ENCODE measurements at regions not wholly inside any gene's neighbourhood (a gene's known extent, or its start where the extent isn't known, plus 50 kb on each side); places are given as distances from the start of the nearest gene placed in this dataset.

DNA sequence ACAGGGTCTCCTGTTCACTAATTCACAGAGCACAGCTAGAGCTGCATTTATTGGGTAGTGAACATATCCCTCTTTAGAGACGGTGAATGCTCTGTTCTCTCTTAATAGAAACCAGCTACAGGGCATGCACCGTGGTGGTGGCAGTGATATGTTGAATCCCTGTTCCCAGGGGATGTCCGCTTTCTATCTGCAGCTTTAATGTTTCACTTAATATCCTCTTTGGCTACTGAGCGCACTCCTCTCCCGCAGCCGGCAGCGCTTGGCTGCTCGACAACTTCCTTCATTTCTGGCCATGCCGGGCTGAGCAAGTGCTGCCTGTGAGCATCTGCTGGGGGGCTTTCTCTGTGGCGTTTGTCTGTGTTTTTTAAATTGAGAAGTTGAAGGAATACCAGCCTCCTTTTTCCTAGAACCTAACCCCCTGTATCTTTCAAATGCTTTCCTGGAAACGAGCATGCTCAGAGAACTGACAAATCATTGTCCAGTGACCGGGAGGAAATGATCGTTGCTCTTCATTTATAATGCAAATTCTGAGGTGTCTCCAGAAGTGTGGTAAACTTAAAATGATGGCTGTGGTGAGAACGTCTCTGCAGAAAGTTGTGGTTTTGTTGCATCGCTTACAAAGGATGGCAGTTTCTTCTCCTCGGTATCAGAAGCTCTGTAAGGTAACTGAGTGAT is 297.9 kb downstream of the UTRN start:
- peak; percentile 38 for DNase-seq

DNA sequence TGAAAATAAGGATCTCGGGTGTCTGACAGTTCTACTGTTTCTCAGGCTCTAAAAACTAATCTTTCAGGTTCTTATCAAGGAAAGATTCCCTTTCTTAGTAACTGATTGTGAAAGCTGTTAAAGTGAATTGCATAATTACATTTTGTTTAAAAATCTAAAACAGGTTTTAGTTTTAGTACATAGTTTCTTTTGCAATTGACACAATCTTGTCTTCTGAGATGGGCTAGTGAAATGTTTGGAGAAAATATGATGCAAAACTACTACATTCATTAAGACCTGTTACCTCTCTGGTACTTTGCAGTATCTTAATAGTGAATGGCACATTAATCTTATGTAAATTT is 298.4 kb downstream of the UTRN start:
- DNase-seq, result no peak

DNA sequence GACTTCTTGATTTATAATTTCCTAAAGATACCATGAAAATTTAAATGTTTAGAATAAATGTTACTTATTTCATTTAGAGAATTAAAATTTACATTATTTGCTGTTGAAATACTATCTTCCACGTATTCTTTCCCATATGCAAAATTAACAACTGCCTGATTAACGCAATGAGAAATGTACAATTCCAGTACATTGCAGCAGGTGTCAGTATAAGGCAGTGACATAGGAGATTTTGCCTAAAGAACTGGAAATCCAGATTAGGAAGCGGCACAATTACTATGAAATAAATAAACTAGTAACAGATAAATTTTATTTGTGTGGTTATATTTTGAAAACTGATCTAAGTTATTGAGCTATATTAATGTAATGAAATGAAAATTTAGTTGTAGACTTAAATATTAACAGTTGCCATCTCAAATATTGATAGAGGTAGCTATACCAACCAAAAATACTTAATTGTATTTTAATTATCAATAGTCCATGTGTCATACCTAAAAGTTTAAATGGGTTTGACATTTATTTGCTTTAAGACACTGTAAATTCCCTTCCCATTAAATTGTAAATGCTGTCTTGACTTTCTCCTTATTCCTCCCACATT is 300.2 kb downstream of the UTRN start:
- DNase-seq, result peak; percentile 68

DNA sequence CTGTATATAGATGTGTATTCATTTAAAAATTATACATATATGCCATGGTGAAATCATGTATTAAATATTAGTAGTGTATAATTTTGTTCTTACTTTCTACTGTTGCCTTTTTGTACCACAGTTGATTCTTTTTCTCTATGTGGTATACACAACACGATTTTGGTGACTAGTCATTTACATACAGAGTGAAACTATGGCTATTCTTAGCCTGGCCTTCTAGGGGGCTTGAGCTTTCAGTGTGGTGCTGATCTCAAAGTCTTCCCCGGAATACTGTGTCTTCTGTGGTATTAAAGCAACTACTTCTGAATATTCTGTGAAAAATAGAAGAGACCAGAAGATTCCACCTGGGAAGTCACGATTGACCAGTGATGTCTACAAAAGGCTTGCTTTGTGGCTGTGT is 301.9 kb downstream of the UTRN start:
- DNase-seq, result no peak

DNA sequence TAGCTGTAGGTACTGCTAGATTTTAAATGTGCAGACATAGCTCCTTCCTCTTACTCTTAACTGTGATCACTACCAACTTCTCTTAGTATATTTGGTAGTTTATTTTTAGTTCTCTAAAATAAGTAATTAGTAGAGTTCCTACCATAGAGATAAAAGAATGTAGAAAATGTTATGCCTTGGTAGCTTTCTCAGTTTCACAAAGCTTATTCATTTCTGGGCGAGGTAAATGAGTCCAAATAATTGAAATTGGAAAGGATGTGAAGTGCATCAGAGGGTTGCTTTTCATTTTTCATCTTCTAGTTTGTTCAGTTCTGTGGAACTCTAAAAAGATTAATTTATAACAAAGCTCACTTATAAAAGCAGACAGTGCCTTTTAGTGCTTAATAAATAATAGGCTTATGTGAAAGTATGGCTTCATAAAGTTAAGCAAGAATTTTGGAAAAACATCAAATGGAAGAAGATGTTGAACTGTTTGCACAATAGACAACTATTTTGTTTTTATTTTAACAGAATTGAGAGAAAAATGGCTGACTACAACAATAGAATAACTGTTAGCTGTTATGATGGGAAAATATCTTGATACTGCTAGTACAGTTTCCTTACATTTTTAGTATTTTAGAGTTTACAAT is 303.7 kb downstream of the UTRN start:
- DNase-seq, result no peak

DNA sequence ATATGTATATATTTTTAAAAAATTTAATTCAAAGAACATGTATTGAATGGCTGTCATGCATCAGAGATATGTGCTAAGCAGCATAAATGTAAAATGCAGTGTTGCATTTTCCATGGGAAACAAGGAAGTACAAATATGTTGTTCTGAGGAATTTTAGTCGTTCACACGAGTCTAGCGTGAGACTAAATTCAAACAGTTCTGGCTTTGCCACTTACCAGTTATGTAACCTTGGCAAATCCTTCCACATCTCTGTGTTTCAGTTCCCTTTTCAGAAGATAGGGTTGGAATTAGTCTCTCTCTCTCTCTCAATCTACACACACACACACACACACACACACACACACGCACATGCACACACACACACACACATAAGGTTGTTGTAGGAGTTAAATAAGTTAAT is 305.4 kb downstream of the UTRN start:
- no peak for DNase-seq

DNA sequence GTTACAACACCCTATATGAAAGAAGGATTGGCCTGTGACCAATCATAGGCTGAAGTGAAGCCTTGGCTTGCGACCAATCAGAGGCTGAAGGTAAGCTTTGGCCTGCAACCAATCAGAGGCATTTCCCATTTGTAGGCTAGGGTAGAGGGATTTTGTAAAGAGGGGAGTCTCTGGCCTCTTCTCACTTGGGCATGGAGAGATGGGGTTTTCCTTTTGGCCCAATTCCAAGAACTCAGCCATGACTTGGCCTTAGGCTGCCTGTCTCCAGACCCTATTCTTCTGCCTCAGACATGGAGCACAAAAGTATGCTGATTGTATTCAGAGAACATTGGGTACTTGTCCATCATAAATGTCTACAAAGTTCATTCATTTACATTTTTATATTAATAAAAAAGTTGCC is 308.3 kb downstream of the UTRN start:
- no peak for DNase-seq

DNA sequence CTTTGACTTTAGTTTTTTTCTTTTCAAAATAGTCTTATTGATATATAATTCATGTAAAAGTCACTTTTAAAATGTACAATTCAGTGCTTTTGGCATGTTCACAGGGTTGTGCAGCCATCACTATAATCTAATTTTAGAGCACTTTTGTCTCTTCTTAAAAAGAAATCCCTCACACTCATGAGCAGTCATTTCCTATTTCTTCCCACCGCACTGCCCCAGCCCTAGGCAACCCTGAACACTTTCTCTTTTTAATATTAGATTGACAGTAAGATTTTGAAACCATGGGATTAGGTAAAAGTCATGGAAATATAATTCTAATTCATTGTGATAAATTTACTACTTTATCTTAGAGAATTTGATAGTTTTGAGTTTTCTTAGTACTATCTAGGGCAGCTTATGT is 309.4 kb downstream of the UTRN start:
- no peak for DNase-seq

DNA sequence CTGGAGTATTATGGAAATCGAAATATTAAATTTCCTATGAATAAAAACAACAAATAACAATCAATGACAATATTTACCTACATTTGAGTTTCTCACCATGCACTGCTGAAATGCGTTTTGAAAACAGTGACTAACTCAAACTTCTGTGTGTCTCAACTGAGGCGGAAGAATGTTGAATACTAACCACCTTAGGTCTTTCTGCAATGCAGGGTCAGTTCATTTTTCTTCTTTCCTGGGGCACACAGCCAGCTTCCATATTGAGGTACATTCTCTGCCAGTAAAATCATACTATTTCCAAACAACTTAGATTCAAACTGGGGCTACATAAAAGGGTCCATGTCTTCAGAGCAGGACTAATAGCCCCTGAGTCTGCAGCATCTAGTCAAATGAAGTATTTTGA is 310.1 kb downstream of the UTRN start:
- no peak for DNase-seq

DNA sequence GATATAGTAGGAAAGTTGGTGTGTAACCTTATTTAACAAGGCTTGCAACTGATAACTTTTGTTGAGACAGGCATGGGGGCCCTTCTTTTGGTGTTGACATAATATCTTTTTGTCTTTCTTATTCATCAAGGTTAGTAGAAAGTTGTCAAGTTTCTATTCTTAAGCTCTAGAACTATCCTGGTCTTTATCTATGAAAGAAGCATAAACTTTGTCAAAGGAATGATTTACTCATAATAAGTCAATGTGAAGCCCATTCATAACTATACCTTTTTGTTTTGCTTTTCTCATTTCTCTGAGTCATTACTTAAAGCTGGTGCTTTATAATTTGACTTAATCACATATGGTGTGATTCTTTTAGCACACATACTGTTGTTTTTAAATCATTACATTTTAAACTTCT is 312.4 kb downstream of the UTRN start:
- DNase-seq, result no peak

DNA sequence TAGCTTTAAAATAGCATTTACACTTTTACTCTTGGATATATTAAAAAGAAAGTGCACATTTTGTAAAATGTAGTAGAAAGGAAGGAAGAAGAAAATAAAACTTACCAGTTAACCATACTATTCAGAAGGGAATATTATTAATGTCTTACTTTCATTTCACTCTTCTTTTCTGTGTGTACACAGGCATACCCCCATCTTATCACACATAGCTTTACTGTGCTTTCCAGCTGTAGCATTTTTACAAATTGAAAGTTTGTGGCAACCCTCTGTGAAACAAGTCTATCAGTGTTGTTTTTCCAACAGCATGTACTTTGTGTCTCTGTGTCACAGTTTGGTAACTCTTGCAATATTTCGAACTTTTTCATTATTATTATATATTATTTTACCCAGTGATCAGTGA is 314.5 kb downstream of the UTRN start:
- no peak for DNase-seq

DNA sequence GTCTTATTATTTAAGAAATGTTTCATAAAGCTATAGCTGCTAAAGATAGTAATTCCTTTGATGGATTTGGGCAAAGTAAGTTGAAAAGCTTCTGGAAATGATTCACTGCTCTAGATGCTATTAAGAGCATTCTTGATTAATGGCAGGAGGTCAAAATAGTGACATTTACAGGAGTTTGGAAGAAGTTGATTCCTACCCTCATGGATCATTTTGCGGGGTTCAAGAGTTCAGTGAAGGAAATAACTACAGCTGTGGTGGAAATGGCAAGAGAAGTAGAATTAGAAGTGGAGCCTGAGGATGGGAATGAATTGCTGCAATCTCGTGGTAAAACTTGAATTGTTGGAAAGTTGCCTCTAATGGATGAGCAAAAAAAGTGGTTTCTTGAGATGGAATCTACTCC is 316.1 kb downstream of the UTRN start:
- no peak for DNase-seq

DNA sequence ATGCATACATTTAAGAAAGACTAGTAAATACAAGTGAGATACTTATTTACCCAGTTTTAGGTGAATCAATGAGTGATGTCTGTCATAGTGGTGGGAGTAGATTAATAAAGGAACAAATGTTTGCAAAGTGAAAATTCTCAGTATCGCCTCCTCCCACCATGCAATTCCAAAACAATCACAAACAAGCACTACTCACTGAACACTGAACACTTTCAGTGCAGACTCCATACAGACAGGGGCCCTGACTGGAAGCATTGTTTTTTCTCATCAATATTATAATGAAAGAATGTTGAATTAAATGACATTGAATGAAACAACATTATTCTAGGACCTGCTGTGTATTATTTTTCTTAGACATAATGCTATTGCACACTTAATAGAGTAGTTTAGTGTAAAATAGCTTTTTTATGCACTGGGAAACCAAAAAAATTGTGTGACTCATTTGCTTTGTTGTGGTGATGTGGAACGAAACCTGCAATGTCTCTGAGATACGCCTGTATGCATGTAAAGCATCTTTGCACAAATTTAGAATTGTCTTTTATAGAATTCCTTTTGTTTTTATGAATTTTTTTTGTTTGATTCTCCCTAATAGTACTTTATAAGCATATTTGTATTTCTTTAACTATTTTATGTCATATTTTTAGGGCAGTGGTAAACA is 317.5 kb downstream of the UTRN start:
- no peak for DNase-seq

DNA sequence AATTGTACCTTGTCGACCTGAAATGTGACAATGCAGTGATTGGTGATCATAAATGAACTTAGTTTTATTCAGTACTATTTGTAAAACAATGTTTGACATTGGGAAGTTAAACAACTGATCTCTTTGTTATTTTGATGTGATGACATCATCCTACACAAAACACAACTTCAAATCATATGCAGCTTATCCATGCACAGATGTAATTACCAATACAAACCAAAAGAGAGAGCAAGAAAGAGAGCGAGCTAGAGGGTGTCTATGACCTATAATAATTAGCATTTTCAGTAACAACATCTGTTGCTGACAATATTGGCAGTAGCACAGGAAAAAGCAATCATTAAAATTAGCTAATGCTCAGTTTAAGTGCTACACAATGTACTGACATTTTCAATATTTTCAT is 320.9 kb downstream of the UTRN start:
- DNase-seq, result peak; percentile 54

DNA sequence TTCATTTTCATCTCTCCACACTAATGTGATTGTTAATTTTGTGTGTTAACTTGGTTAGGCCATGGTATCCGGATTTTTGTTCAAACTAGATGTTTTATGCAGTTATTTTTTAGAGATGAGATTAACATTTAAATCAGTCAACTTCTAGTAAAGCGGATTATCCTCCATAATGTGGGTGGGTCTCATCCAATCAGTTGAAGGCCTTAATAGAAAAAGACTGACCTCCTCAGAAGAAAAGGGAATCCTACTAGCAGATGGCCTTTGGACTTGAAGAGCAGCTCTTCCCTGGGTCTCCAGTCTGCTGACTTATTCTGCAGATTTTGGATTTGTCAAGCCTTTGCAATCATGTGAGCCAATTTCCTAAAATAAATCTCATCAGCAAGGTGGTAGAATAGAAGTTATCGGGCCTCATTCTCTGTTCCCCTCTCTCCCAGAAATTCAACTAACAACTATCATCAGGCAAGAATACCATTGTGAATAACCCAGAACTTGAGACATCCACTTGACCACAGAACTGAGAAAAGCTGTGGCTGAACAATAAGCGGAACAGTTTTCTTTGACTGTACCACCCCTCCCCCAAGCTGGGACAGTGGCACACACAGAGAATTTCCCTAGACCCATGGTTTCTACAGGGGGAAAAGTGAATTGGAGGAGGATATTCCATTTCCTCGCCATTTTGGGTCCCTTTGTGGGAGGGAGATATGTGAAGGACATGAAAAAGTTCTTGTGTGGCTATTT is 323.0 kb downstream of the UTRN start:
- no peak for DNase-seq

DNA sequence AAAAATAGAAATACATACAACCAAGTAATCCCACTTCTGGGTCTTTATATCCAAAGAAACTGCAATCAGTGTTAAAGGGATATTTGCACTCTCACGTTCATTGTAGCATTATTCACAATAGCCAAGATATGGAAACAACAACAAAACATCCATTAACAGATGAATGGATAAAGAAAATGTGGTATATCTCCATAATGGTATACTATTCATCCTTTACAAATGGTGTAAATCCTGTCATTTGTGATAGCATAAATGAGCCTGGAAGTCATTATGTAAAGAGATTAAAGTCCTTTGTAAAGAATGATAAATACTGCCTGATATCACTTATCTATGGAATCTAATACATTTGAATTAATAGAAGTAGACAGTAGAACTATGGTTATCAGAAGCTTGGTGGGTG is 327.7 kb downstream of the UTRN start:
- DNase-seq, result no peak

DNA sequence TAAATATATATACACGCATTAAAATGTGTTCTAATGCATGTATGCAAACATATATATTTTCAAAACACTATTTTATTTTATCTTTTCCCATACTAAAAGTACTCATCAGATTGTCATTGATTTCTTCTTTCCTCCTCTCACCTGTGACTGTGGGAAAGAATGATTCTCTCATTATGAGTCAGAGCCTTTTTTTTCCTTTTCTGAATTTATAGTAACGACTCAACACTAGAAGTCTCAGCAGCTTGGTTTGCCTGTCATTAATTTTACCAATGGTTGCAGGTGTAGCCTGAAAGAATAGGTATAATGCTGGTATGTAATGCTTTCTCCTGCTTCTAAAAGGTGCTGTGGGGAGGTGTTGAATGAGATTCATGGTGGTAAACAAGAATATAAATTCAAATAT is 328.7 kb downstream of the UTRN start:
- DNase-seq, result no peak

DNA sequence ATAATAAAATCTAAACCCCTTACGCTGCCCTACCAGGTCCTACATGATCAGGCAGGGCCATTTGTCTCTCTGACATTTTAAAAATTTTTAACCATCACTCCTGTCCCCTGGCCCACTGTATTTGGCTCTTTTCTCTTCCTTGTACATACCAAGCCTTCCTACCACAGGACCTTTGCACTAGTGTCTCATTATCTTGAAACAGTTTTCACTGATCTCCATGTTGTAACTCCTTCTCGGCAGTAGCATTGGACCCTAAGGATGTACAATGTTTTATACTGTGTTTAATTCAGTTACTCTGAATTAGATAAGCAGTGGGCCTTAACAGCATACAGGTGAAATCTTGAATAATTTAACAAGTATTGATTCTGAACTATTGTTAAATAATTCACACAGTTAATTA is 330.7 kb downstream of the UTRN start:
- no peak for DNase-seq

DNA sequence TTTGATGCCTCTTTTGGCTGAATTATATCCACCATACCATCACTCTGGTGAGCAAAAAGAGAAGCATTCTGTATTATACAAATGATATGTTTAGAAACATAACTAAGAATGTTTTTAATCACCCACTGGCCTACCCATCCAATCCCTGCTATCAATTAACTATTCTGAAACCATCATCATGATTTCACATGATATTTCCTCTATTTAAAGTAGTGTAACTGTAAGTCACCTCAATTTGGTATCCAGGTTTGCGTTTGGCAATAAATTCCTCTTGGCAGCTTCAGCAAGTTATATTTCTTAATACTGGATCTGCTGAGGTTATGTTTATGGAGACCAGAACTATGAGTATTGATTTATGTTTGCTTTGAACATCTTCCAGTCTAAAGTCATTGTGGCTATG is 332.1 kb downstream of the UTRN start:
- no peak for DNase-seq

DNA sequence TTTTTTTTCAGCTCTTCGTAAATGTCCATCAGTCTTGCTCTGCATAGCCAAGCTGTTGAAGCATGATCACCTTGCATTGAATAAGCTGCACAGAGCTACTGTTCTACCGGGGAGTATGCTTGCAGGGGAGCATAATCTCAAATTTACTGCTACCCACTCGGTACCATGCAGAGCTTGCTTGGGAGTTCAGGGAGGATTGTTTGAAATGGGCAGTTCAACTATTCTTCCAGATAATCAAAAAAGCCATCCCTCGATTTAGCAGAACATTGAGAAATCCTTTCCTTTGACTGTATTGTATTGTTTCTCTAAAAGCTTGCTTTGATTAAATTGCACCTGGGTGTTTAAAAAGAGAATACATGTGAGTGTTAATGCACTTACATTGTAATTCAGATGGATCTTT is 332.6 kb downstream of the UTRN start:
- DNase-seq, result no peak

DNA sequence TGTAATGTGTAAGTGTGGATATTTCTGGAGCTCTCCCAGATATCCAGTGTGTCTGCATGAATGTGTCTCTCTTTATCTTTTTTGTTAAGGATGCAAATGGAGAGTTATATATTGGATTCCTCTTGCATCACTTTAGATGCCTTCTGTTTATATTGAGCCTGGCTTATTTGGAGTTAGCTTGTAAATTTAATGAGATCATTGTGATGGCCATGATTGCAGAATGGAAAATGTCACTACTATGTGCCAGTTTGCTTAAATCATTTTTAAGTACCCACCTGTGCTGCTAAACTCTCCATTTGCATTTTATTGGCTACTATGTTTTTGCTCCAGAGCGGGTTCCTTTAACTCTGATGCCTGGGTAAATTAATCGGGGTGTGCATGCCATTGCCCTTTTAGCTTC is 334.8 kb downstream of the UTRN start:
- no peak for DNase-seq

DNA sequence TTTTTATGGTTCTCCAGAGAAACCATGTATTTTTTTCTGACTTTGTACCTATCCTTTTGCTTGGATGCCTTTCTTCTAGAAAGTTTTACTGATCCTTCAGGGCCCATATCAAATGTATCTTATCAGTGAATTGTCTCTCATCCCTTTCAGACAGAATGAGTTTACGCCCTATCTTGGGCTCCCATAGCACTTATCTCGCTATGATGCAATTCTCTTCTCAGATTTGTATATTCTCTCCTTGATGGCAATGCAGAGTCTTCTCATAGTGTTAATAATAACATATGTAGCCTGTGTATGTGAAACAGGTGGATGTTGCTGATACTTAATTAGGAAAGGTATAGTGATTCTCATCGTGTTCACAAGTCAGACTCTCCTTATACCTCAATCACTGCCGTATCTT is 336.2 kb downstream of the UTRN start:
- DNase-seq, result no peak

DNA sequence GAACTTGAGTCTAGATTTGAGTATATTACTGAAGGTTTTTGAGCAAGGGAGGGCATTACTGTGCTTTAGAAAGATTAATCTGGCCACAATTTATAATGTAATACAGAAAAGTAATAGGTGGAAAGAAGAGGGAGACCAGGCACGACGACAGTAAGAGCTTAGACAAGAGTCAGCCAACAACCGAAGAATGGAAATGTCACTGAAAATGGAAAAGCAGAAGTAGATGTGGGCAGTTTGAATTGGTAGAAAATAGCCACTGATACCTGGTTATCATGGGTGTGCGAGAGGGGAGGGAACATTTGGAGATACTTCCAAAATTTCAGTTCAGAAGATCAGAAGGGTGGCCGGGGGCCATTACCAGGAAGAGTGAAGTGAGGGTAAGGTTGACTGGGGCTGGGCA is 339.1 kb downstream of the UTRN start:
- DNase-seq, result no peak

DNA sequence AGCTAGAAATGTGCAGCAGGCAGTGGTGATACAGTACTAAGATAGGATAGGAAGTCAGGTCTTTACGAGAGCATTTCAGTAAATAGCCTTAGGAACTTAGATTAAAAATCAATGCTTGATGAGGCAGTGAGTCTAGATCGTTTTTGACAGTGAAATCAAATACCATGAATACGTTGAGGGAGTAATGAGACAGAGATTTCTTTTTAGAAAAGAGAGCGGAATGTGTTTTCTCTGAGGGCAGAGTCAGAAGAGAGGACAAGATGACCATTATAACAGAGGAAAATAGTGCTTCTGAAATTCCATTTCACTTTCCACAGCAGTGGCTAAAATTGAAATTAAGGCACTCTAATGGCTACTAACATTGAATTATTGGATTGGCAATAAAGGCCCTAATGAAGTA is 339.6 kb downstream of the UTRN start:
- no peak for DNase-seq

All from NCI-H2171 treated with DMSO at 0.1 percent for 48 hours (cell line).